Activated T-helper 17 cell treated with anti-CD3 and anti-CD28 coated beads, Interleukin-2, amount 50 U/mL, for 72 hours (primary cell): ENCODE measurements at regions not wholly inside any gene's neighbourhood (a gene's known extent, or its start where the extent isn't known, plus 50 kb on each side); places are given as distances from the start of the nearest gene placed in this dataset.

Experiments used
- ATAC-seq: fragments of 150-1000 bp; cut with Tn5 transposase; replicated peaks from 2 replicates; pipeline ENCODE4 v1.10.0; 2021; ENCODE audit warnings: mild to moderate bottlenecking, moderate library complexity
- H3K27ac Mint-ChIP-seq: one replicate; pipeline ENCODE4 v1.8.0; 2022; ENCODE audit warnings: mixed read lengths
- H3K27me3 Mint-ChIP-seq: one replicate; pipeline ENCODE4 v1.8.0; 2022; ENCODE audit warnings: mixed read lengths
- H3K36me3 Mint-ChIP-seq: one replicate; pipeline ENCODE4 v1.8.0; 2022; ENCODE audit warnings: low read depth, mild to moderate bottlenecking, mixed read lengths
- H3K4me1 Mint-ChIP-seq: one replicate; pipeline ENCODE4 v1.8.0; 2022; ENCODE audit warnings: mixed read lengths
- H3K4me3 Mint-ChIP-seq: one replicate; pipeline ENCODE4 v1.8.0; 2022; ENCODE audit warnings: mild to moderate bottlenecking, mixed read lengths
- H3K9me3 Mint-ChIP-seq: one replicate; pipeline ENCODE4 v1.8.0; 2022; ENCODE audit warnings: mixed read lengths

DNA sequence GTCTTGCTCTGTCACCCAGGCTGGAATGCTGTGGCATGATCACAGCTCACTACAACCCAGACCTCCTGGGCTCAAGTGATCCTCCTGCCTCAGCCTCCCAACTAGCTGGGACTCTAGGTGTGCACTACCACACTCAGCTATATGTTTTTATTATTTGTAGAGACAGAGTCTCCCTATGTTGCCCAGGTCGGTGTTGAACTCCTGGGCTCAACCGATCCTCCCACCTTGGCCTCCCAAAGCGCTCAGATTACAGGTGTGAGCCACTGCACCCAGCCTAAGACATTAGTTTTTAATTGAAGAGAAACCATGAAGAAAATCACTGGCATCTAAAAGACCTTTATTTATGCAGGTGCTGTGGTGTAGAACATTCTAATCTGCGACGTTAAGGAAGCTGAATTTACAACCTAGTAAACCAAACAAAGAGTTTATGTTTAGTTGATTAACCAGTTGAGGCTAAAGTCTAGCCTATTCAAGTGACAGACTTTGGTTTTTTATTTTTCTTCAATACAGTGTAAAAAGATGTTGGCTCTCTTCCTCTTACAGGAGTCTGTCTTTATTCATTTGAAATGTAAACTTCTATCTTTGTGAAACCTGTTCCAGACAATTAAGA, 52.5 kb upstream of the NBL1 start:
- peak overlapping the region; percentile 19 for H3K27ac Mint-ChIP-seq
- H3K36me3 Mint-ChIP-seq, result peaks cover 1% of the 10 kb centered on the region
- no peaks in the 10 kb centered on the region for H3K9me3 Mint-ChIP-seq
- no peak overlapping the region for H3K4me3 Mint-ChIP-seq
- no peaks in the 10 kb centered on the region for H3K4me1 Mint-ChIP-seq
- H3K27me3 Mint-ChIP-seq, result no peaks in the 10 kb centered on the region
- no peak for ATAC-seq

DNA sequence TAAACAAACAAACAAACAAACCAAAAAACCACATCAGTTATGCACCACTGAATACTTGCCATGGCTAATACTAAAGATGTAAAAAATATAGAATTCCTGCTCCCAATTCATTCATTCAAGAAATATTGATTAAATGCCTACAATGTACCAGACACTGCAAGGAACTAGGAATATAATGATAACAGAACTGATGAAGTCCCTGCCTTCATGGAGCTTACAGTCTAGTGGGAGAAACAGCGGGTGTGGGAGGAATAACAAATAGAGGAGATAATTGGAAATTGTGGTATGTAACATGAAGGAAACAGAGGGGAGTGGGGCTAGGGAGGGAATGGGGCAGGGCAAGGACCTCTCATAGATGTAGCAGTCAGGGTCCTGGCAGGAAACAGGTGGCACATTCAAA, 58.6 kb upstream of the NBL1 start:
- Mint-ChIP-seq H3K4me1 (peaks cover 10% of the 10 kb centered on the region), H3K36me3 (no peaks in the 10 kb centered on the region), H3K9me3 (no peaks in the 10 kb centered on the region), H3K27ac (no peak overlapping the region), H3K27me3 (no peaks in the 10 kb centered on the region), H3K4me3 (no peak overlapping the region)
- no peak for ATAC-seq

DNA sequence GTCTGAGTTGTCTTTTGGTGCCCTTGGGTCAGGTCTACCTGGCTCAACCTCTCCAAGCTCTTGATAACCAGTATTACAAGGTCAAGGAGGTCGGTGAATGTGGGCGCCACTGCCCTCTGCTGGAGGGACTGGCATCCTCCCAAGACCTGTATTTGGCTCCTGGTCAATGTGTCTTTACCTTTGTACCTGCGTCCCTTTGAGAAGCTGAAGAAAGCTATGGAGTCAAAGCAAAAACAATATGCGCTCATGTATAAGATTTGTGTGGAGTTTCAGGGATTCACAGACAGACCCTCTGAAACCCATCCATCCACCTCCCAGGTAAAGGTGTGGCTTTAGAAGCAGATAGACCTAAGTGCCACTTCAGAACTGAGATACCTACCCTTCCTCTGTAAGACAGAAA, 61.8 kb upstream of the NBL1 start:
- Mint-ChIP-seq H3K27ac (peak overlapping the region; percentile 36), H3K27me3 (no peaks in the 10 kb centered on the region), H3K36me3 (no peaks in the 10 kb centered on the region), H3K4me1 (peaks cover 10% of the 10 kb centered on the region), H3K4me3 (no peak overlapping the region), H3K9me3 (no peaks in the 10 kb centered on the region)
- ATAC-seq, result peak; percentile 100

DNA sequence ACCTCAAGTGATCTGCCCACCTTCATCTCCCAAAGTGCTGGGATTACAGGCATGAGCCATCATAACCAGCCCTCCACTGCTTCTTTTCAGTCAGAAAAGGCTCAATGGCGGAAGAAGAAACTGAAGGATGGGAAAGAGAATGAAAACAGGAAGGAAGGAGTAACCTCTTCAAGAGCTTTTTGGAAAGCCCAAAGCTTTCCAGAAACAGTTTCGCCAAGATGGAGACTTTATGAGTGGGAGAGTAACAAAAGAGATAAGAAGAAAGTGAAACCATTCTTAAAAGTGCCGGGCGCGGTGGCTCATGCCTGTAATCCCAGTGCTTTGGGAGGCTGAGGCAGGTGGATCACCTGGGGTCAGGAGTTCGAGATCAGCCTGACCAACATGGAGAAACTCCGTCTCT, 62.7 kb upstream of the NBL1 start:
- no peaks in the 10 kb centered on the region for H3K9me3 Mint-ChIP-seq
- H3K4me3 Mint-ChIP-seq, result no peak overlapping the region
- H3K27ac Mint-ChIP-seq, result peak overlapping the region; percentile 36
- H3K36me3 Mint-ChIP-seq, result no peaks in the 10 kb centered on the region
- no peak for ATAC-seq
- H3K27me3 Mint-ChIP-seq, result peaks cover 3% of the 10 kb centered on the region
- H3K4me1 Mint-ChIP-seq, result peaks cover 10% of the 10 kb centered on the region

DNA sequence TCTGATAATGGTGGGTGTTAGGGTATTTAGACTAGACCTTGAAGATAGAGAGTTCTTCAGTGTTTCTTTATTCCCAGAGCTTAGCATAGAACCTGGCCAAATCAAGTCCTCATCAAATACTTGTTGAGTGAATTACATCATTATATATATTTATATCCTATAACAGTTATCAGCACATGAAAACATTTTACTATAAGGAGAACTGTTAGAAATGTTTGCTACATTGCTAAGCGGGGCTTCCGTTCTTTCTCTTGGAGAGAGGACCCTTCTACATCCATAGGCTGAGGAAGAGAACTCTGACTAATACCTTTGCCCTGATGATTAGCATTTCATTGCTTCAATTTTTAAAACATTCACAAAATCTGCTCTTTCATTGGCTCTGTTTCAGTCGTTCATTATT, 66.5 kb upstream of the NBL1 start:
- Mint-ChIP-seq H3K4me1 (peaks cover 10% of the 10 kb centered on the region), H3K36me3 (no peaks in the 10 kb centered on the region), H3K27ac (no peak overlapping the region), H3K27me3 (peaks cover 12% of the 10 kb centered on the region), H3K4me3 (no peak overlapping the region), H3K9me3 (no peaks in the 10 kb centered on the region)
- no peak for ATAC-seq

DNA sequence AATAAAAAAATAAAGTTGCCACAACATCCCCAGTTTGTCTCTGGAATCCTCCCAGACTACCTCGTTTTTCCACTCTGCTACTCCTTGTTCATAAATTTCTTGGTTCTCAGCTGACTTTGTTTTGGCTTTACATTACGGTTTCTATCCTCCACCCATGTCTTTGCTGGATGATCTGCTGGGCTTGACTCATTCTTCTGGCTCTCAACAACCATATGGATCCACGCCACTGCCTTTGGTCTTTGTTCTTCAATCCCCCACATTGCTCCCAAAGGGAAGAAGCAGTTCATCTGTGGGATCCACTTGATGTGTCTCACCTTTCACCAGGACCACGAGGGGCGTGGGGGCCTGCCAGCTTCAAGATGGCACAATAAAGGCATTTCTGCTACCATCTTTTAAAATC, 67.1 kb upstream of the NBL1 start:
- no peak for ATAC-seq
- no peaks in the 10 kb centered on the region for H3K36me3 Mint-ChIP-seq
- H3K4me3 Mint-ChIP-seq, result no peak overlapping the region
- no peaks in the 10 kb centered on the region for H3K9me3 Mint-ChIP-seq
- H3K27ac Mint-ChIP-seq, result no peak overlapping the region
- peaks cover 9% of the 10 kb centered on the region for H3K4me1 Mint-ChIP-seq
- peaks cover 12% of the 10 kb centered on the region for H3K27me3 Mint-ChIP-seq

DNA sequence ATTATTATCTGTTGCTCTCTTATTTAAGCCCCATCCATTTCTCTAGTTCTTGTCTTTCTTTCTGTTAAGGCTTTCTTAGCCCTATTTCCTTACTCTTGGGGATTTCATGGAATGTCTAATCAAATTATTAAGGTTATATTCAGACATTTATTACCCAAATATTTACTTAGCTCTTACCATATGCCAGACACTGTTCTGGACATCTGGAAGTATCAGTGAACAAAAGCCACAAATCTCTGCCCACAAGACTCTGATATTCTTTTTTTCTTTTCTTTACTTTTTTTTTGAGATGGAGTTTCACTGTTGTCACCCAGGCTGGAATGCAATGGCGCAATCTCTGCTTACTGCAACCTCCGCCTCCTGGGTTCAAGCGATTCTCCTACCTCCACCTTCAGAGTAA, 74.3 kb upstream of the NBL1 start:
- H3K9me3 Mint-ChIP-seq, result no peaks in the 10 kb centered on the region
- ATAC-seq, result no peak
- H3K27ac Mint-ChIP-seq, result no peak overlapping the region
- H3K4me1 Mint-ChIP-seq, result no peaks in the 10 kb centered on the region
- no peaks in the 10 kb centered on the region for H3K36me3 Mint-ChIP-seq
- H3K4me3 Mint-ChIP-seq, result no peak overlapping the region
- H3K27me3 Mint-ChIP-seq, result peaks cover 9% of the 10 kb centered on the region

DNA sequence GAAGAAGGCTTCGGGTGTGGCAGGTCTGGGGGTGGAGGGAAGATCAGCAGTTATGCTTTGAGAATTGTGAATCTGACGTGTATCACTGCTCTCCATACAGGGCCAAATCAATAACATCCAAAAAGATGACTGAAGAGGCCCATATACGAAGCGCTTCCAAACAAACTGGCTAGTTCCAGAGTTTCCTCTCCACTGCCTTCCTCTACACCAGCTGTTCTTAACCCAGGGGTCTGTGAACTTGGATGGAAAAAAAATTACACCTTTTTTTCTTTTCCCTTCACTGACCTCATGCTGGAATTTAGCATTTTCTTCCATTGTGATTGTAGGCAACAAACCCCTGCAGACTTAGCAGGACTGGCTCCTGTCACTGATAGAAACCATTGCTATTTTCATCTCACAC, 77.1 kb upstream of the NBL1 start:
- Mint-ChIP-seq H3K4me1 (no peaks in the 10 kb centered on the region), H3K36me3 (no peaks in the 10 kb centered on the region), H3K9me3 (no peaks in the 10 kb centered on the region), H3K27me3 (peaks cover 3% of the 10 kb centered on the region), H3K27ac (no peak overlapping the region), H3K4me3 (no peak overlapping the region)
- no peak for ATAC-seq

DNA sequence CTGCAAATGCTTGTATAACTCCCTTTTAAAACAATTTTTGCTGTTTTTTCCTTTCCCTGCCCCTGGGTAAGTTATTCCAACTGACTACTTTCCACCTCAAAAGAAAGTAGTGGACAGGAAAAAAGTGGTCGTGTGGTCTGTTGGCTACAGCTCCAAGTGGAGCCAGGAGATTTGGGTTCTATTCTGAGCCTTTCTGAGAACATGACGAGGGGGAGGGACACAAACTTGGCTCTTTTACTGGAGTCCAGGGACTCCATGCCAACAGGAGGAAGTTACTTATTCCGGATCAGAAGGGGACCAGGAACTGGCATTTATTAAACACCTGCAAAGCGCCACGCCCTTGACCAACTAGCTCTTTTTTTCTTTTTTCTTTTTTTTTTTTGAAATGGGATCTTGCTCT, 79.0 kb upstream of the CAPZB start:
- Mint-ChIP-seq H3K27me3 (no peaks in the 10 kb centered on the region), H3K4me3 (no peak overlapping the region)
- ATAC-seq, result no peak

DNA sequence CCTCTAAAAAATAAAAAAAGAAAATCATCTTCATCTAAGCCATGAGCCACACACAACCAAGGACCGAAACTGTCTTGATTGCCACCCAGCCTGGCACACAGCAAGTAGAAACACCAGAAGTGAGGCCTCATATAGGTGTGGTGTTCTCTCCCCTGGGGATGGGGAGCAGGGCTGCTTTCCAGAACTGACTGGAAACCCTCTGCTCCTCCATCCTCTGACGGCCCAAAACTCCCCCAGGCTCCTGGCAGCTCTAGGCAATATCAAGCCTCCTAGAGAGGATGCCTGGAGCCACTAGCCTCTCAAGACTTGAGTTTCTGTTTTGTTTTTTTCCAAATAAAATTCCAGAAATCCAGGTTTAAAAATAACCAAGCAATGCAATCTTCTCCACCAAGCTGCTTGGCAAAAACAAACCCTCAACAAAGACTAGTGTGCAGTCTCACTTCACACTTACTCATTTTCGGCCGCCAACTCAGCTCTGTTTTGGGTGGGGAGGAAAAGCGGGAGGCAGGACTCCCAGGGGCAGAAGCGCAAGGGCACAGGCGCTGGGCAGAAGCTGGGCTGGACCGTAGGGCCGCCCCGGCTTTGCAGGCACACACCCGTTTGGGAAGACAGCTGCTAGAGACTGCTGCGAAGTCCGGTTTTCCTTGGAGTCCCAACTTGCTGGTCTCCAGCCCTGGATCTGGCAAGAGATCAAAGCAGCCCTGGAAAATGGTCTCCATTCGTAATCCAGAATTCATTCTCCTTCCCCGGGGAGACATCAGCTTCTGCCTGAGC, 78.2 kb upstream of the CAPZB start:
- Mint-ChIP-seq H3K4me1 (no peaks in the 10 kb centered on the region), H3K27me3 (no peaks in the 10 kb centered on the region), H3K27ac (no peak overlapping the region), H3K9me3 (no peaks in the 10 kb centered on the region), H3K4me3 (no peak overlapping the region), H3K36me3 (no peaks in the 10 kb centered on the region)
- no peak for ATAC-seq

More for the DNA sequence above, 79.0 kb upstream of the CAPZB start:
- no peak overlapping the region for H3K27ac Mint-ChIP-seq
- no peaks in the 10 kb centered on the region for H3K9me3 Mint-ChIP-seq
- no peaks in the 10 kb centered on the region for H3K4me1 Mint-ChIP-seq
- H3K36me3 Mint-ChIP-seq, result no peaks in the 10 kb centered on the region

DNA sequence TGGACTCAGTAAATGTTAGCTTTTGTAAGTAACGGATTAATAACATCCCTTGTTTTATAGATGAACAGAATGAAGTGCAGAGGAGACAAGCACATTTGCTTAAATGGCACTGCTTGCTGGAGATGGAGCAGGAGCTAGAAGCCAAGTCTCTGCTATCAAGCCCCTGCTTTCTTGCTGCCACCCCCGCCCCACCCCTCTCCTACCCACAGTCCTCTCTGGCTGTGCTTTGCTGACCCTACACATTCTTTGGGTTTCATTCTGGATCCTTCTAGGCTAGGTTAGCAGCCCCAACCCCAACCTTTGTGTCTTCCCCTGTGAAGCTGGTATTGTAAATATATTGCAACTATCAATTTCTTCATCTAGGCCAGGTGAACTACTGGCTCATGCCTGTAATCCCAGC, 77.5 kb upstream of the CAPZB start:
- ATAC-seq, result no peak
- Mint-ChIP-seq H3K9me3 (no peaks in the 10 kb centered on the region), H3K4me1 (peaks cover 3% of the 10 kb centered on the region), H3K27ac (no peak overlapping the region), H3K4me3 (no peak overlapping the region), H3K36me3 (no peaks in the 10 kb centered on the region), H3K27me3 (peaks cover 3% of the 10 kb centered on the region)

DNA sequence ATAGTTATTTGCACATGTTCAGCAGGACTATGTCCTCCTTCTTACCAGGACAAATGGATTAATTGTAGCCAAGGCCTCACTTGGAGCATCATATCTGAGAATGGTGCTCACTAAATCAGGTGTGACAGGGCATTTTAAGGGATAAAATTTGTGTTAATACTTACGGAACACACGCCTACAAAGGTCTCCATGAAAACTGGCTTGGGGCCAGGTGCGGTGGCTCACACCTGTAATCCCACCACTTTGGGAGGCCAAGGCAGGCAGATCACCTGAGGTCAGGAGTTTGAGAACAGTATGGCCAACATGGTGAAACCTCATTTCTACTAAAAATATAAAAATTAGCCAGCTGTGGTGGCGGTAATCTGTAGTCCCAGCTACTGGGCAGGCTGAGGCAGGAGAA, 75.1 kb upstream of the CAPZB start:
- Mint-ChIP-seq H3K4me1 (peaks cover 6% of the 10 kb centered on the region), H3K9me3 (no peaks in the 10 kb centered on the region), H3K27ac (no peak overlapping the region), H3K36me3 (no peaks in the 10 kb centered on the region), H3K27me3 (peaks cover 4% of the 10 kb centered on the region), H3K4me3 (no peak overlapping the region)
- no peak for ATAC-seq

DNA sequence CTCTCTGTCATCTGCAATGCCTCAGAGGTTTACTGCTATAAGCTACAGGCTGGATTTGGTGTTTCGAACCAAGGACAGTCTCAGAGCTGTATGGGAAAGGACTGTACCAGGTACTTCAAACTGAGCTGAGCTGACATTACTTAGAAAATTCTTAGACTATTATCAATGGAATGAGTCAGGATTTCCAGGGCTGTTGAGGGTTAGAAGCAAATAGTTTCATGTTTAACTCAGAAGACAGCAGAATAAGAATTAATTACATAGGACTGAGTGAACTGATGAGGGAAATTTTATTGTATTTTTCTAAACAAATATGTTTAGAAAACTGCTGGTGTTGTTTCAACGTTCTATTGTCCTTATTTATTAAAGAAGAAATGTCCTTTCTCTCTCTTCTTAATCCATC, 74.3 kb upstream of the CAPZB start:
- Mint-ChIP-seq H3K36me3 (no peaks in the 10 kb centered on the region), H3K27ac (no peak overlapping the region), H3K27me3 (peaks cover 4% of the 10 kb centered on the region), H3K4me3 (no peak overlapping the region), H3K9me3 (no peaks in the 10 kb centered on the region), H3K4me1 (peaks cover 6% of the 10 kb centered on the region)
- no peak for ATAC-seq

DNA sequence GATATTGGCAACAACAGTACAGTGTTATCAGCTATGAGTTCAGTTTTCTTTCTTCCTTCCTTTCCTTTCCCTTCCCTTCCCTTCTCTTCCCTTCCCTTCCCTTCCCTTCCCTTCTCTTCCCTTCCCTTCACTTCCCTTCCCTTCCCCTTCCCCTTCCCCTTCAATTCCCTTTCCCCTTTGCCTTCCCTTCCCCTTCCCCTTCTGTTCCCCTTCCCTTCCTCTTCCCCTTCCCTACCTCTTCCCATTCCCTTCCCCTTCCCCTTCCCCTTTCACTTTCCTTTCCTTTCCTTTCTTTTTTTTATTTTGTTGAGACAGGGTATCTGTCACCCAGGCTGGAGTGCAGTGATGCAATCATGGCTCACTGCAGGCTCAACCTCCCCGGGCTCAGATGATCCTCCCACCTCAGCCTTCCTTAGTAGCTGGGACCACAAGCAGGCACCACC, 72.3 kb upstream of the CAPZB start:
- peak overlapping the region; percentile 29 for H3K4me3 Mint-ChIP-seq

DNA sequence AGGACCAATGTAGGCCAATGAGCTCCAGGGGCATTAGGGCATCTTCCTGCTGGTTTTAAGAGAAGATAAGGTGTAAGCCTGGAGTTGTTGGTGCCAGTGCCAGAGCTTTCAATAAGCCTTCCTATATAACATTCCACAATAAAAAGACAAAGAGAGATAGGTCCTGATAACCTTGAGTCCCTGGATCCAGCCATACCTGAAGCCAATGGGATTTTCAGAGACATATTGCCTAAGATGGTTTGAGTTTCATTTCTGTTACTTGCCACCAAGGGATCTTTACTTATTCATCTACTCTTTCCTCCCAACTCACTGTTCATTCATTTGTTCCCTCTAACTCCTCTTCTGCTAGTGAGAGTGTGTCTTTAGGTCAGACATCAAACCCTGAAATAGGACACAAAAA, 68.8 kb upstream of the CAPZB start:
- no peak for ATAC-seq
- Mint-ChIP-seq H3K4me1 (peaks cover 6% of the 10 kb centered on the region), H3K36me3 (no peaks in the 10 kb centered on the region), H3K9me3 (peaks cover 4% of the 10 kb centered on the region), H3K27ac (no peak overlapping the region), H3K27me3 (peaks cover 4% of the 10 kb centered on the region), H3K4me3 (no peak overlapping the region)

More for the DNA sequence above, 72.3 kb upstream of the CAPZB start:
- Mint-ChIP-seq H3K36me3 (no peaks in the 10 kb centered on the region), H3K4me1 (peaks cover 6% of the 10 kb centered on the region), H3K9me3 (no peaks in the 10 kb centered on the region), H3K27me3 (peaks cover 4% of the 10 kb centered on the region), H3K27ac (no peak overlapping the region)
- no peak for ATAC-seq
